SJSA1 (cell line): ENCODE measurements at regions not wholly inside any gene's neighbourhood (a gene's known extent, or its start where the extent isn't known, plus 50 kb on each side); places are given as distances from the start of the nearest gene placed in this dataset.
A peak's percentile ranks its signal among the peaks of the same experiment; 100 is the strongest.

Experiments used
- DNase-seq, 2 experiments: peaks; one replicate each; pipeline ENCODE4 v3.0.0-alpha.2; 2015 to 2020; ENCODE audit warnings: low spot score in 2 of 2, low read depth in 1 of 2
- H3K27ac ChIP-seq: fragments of 250-450 bp; sonication (Bioruptor Pico); 2 replicates; pipeline ENCODE4 v1.5.1; 2020; ENCODE audit warnings: mild to moderate bottlenecking, moderate library complexity
- H3K27me3 ChIP-seq: fragments of 250-450 bp; sonication (Bioruptor Pico); replicated peaks from 2 replicates; pipeline ENCODE4 v1.5.1; 2020; ENCODE audit warnings: mild to moderate bottlenecking, moderate library complexity
- H3K36me3 ChIP-seq: fragments of 250-450 bp; sonication (Bioruptor Pico); 2 replicates; pipeline ENCODE4 v1.5.1; 2020; ENCODE audit warnings: mild to moderate bottlenecking
- H3K4me1 ChIP-seq: fragments of 250-450 bp; sonication (Bioruptor Pico); replicated peaks from 2 replicates; pipeline ENCODE4 v1.6.1; 2021; ENCODE audit warnings: mild to moderate bottlenecking
- H3K4me3 ChIP-seq: fragments of 250-450 bp; sonication (Bioruptor Pico); 2 replicates; pipeline ENCODE4 v1.5.1; 2020; ENCODE audit warnings: mild to moderate bottlenecking
- H3K9me3 ChIP-seq: fragments of 250-450 bp; sonication (Bioruptor Pico); replicated peaks from 2 replicates; pipeline ENCODE4 v1.5.1; 2020; ENCODE audit warnings: mild to moderate bottlenecking

DNA sequence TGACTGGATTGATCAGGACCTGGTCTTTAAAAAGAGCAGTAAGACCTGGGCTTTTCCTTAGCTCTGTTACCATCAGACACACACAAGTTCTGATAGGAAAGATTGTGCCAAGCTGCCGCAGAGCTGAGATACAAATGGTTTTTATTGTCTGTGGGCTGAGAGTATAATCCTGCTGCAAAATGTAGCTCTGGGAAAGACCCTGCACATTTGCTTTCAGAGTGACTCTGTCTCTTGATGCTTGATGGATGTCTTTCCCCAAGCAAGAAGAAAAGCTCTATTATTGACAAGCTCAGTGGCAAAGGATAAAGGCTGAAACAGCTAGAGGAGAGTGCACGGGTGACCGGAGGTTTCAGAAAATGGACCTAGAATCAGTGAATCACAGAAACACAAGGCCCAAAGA is 95.3 kb upstream of the PARD3B start:
- no peak for DNase-seq
- H3K27ac ChIP-seq: no peak overlapping the region
- peaks cover 28% of the 10 kb centered on the region for H3K4me1 ChIP-seq
- no peaks in the 10 kb centered on the region for H3K36me3 ChIP-seq
- H3K27me3 ChIP-seq: no peaks in the 10 kb centered on the region
- H3K9me3 ChIP-seq: no peaks in the 10 kb centered on the region
- no peak overlapping the region for H3K4me3 ChIP-seq

DNA sequence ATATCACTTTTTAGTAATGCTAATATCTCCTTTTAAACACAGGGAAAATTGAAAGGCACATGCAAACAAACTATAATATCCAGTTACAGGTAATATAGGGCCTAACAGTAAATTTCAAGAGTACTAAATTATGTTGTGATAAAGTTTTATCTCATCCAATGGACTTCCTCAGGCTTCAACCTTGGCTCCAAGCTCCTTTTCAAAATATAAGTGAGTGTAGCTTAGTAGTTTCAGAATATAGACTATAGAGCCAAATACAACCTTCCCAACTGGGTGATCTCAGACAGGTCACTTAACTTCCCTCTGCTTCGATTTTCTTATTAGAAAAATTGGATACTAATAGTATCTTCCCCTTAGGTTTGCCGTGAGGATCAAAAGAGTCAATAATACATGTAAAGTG is 93.5 kb upstream of the PARD3B start:
- Histone ChIP-seq H3K36me3 (no peaks in the 10 kb centered on the region), H3K4me3 (no peak overlapping the region), H3K27ac (peak overlapping the region; percentile 90), H3K27me3 (no peaks in the 10 kb centered on the region), H3K4me1 (peaks cover 28% of the 10 kb centered on the region), H3K9me3 (no peaks in the 10 kb centered on the region)
- DNase-seq: no peak

DNA sequence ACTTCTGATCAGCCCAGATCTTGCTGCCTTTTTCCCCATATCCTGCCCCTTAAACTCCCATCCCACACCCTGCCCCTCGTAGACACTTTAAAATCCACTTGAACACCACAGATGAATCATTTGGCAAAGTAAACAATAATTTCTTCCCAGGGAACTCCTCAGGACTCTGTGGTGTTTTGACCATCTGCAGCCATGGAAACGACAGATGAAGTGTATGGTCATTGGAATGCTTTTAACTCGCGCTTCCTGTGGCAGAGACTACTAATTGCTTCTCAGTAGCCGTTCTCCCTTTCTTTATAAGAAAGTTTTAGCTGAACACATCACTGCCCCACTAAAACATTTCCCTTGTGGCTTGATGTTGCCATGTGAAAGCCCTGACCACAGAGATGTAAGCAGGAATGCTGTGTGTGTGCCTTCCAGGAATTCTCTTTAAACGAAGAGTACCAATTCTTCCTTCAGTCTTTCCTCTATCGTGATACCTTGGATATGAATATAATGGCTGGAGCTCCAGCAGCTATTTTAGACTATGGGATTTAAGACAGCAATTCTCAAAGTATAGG is 92.7 kb upstream of the PARD3B start:
- no peak overlapping the region for H3K4me3 ChIP-seq
- H3K4me1 ChIP-seq: peaks cover 28% of the 10 kb centered on the region
- DNase-seq: peak; percentile 95 to 98
- H3K27ac ChIP-seq: peak overlapping the region; percentile 90
- no peaks in the 10 kb centered on the region for H3K9me3 ChIP-seq
- no peaks in the 10 kb centered on the region for H3K36me3 ChIP-seq
- H3K27me3 ChIP-seq: no peaks in the 10 kb centered on the region

DNA sequence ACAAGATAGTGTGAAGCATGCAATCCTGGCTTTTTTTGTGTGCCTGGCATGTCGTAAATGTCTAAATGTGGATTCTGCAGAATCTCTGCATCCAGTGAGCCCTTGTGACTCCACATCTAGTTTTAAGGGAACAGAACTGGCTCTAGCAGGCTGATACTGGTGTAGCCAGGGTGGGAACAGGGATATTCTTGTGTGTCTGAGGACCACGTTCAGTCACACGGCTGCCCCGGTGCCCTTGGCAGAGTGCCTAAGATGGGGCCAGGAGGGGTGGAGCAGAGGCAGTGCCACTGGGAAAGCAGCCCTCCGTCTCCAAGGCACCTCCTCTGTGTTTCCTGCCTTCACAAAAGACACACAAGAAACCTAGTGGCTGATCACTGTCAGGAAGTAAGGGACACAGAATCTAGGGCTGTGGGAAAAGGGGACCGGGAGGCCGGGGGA is 91.5 kb upstream of the PARD3B start:
- Histone ChIP-seq H3K9me3 (no peaks in the 10 kb centered on the region), H3K27me3 (no peaks in the 10 kb centered on the region), H3K27ac (peak overlapping the region; percentile 90), H3K4me1 (peaks cover 28% of the 10 kb centered on the region), H3K4me3 (no peak overlapping the region), H3K36me3 (no peaks in the 10 kb centered on the region)
- DNase-seq: peak; percentile 80

DNA sequence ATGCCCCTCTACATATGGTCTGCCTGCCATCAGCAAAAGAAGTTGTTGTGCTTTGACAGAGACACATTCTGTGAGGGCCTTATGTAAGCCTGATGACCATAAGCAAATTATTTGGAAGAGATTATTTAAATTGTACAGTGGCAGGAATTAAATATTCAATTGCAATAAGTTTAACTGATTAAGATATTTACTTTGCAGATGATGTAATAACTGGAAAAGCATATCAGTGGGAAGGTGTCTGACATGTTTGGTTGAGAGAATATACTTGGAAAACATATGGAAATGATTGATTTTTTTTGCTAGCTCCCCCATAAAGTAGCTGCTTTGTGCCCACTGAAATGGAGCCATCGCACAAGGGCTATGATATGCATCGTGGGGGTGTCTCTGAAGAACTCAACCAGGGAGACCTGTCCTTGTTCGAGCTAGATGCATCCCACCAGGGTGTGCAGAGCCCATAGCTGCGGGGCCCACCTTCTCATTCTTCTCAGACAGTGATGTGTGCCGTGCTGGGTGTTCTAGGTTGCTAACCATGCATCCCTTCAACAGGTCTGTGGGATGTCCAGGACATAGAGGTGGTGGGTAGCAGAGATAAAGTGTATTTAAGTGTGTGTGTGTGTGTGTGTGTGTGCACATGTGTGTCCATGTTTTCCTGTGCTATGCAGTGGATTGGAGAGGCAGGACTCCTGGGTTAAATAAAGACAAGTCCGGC is 90.4 kb upstream of the PARD3B start:
- Histone ChIP-seq H3K4me1 (peaks cover 28% of the 10 kb centered on the region), H3K36me3 (no peaks in the 10 kb centered on the region), H3K9me3 (no peaks in the 10 kb centered on the region), H3K4me3 (no peak overlapping the region), H3K27ac (peak overlapping the region; percentile 90; the same call in 1 of the 2 replicates), H3K27me3 (no peaks in the 10 kb centered on the region)
- DNase-seq: no peak

DNA sequence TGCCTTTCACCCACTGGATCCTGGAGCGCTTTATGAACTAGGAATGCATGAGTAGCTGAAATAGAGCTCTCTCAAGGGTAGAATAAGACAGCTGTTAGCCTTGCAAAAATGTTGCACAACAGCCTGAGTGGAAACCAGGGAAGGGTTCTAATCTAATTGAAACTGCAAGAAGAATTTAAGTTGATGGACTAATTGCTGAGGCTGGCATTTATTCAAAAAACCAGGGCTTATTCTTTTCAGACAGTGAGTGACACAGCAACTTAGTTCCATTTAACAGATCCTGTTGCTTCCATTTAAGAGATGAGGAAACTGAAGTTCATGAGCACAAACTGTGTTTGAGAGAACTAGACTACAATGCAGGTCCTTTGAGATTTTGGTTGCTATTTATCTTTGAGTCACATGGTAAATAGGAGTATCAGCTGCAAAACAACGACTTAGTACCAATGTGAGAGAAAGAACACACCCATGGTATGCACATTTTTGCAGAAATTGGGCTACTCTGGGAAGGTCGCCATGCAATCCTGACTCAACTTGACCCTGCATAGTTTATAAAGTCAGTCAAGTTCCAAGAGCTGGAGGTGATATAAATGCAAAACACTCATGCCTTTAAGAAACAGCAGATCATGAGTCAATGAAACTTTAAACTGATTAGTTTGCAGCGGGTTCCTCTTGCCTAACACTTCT is 76.4 kb upstream of the PARD3B start:
- H3K4me1 ChIP-seq: no peaks in the 10 kb centered on the region
- H3K4me3 ChIP-seq: no peak overlapping the region
- H3K27me3 ChIP-seq: no peaks in the 10 kb centered on the region
- H3K9me3 ChIP-seq: no peaks in the 10 kb centered on the region; the same call in 1 of the 2 replicates
- H3K36me3 ChIP-seq: no peaks in the 10 kb centered on the region
- DNase-seq: no peak
- H3K27ac ChIP-seq: no peak overlapping the region

DNA sequence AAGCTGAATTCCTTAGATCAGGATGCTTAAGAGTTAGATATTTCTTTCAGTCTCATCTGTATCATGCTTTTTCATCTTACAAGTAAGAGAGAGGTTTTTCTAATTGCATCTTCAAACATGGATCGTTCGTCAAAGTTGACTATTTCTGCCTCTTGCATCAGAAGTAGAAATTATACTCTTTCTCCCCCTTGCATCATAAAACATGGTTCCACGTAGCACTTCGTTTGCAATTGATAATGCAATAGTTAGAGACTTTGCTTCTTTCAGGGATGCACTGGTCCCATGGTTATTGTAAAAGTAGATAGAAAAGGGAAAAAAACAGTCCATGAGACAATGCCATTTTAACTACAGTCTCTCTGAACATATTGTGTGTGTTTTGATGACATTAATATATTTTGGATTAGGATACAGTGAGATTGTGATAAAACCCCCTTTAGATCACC is 75.1 kb upstream of the PARD3B start:
- H3K27me3 ChIP-seq: no peaks in the 10 kb centered on the region
- H3K27ac ChIP-seq: no peak overlapping the region
- H3K4me1 ChIP-seq: no peaks in the 10 kb centered on the region
- no peaks in the 10 kb centered on the region for H3K36me3 ChIP-seq
- H3K9me3 ChIP-seq: no peaks in the 10 kb centered on the region; the same call in 1 of the 2 replicates
- no peak for DNase-seq
- no peak overlapping the region for H3K4me3 ChIP-seq

DNA sequence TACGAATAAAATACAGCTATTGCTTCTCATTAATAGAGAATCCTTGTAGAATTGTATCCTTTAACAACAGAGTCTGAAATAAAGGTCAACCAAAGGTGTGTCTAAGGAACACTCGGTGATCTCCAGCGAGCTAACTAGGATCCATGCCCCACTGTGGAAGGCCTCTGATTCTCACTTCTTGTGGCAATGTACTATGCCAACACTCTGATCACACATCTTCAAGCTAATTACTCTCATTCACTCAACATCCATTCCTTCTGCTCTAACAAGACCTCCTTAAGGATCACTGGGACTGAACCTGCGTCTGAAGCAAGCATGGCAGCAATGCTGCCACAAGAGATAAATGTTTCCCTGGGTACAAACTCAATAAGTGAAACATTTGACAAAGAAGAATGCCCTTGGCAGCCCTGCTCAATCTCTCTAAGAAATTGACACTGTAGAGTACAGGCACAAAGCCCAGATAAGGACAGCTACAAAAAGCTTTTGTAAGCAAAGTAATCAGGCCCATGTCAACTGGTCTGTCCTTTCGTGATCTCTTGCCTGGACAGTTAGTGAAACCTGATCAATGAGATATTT is 74.6 kb upstream of the PARD3B start:
- no peaks in the 10 kb centered on the region; the same call in 1 of the 2 replicates for H3K9me3 ChIP-seq
- no peaks in the 10 kb centered on the region for H3K4me1 ChIP-seq
- DNase-seq: no peak
- H3K36me3 ChIP-seq: no peaks in the 10 kb centered on the region
- H3K4me3 ChIP-seq: no peak overlapping the region
- H3K27me3 ChIP-seq: no peaks in the 10 kb centered on the region
- no peak overlapping the region for H3K27ac ChIP-seq

DNA sequence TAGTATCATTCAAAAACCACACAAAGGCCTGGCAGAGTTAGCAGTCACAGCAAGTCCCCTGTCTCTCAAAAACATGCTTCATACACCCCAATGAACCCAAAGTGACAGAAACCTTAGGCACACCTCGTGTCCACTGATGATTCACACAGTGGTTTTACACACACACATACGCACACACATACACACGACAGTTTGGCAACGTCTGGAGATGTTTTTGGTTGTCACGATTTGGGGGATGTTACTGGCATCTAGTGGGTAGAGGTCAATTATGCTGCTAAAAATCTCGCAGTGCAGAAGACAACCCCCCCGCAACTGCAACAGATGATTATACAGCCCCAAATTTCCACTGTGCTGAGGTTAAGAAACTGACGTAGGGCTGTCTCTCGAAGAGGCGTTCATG is 72.9 kb upstream of the PARD3B start:
- no peaks in the 10 kb centered on the region for H3K27me3 ChIP-seq
- no peaks in the 10 kb centered on the region for H3K4me1 ChIP-seq
- H3K9me3 ChIP-seq: no peaks in the 10 kb centered on the region; the same call in 1 of the 2 replicates
- H3K36me3 ChIP-seq: no peaks in the 10 kb centered on the region
- no peak for DNase-seq
- H3K27ac ChIP-seq: no peak overlapping the region
- H3K4me3 ChIP-seq: no peak overlapping the region

DNA sequence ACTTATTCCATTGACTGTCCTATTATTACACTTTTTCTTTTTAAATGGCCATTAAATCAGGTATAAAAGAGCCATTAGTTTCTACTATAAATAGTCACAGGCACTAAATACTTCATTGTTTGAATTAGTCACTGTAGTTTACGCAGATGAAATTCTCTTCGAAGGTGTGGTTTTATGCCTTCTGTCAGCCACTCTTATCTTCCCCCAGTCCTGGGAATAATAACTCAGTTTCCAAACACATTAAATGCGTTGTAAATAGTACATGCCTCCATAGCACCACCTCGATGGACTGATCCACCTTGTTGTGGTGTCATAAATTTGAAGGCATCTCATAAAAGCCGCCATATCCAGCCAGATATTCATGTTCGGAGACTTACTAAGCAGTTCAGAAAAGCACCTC is 72.1 kb upstream of the PARD3B start:
- Histone ChIP-seq H3K4me1 (no peaks in the 10 kb centered on the region), H3K27ac (no peak overlapping the region), H3K27me3 (no peaks in the 10 kb centered on the region), H3K9me3 (no peaks in the 10 kb centered on the region; the same call in 1 of the 2 replicates), H3K36me3 (no peaks in the 10 kb centered on the region), H3K4me3 (no peak overlapping the region)
- DNase-seq: no peak

DNA sequence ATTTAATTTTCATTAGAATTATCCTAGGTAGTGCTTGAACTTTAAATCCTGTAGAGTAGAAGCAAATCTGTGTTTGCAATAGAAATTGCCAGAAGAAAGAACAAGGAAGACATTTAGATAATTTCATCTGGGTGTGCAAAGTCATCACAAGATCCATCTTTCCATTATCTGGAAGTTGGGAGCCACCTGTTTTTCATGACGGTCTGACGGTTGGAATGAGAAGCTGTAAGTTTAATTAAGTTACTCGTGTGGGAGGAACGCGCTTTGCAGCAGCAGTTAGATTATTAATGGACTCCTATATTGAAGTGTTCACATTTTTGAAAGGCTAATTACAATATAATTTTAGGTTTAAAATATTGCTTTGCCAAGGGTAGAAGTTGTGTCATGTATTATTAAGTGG is 69.9 kb upstream of the PARD3B start:
- Histone ChIP-seq H3K27me3 (no peaks in the 10 kb centered on the region), H3K4me1 (peaks cover 16% of the 10 kb centered on the region), H3K4me3 (no peak overlapping the region), H3K36me3 (no peaks in the 10 kb centered on the region), H3K9me3 (no peaks in the 10 kb centered on the region), H3K27ac (no peak overlapping the region)
- DNase-seq: no peak

DNA sequence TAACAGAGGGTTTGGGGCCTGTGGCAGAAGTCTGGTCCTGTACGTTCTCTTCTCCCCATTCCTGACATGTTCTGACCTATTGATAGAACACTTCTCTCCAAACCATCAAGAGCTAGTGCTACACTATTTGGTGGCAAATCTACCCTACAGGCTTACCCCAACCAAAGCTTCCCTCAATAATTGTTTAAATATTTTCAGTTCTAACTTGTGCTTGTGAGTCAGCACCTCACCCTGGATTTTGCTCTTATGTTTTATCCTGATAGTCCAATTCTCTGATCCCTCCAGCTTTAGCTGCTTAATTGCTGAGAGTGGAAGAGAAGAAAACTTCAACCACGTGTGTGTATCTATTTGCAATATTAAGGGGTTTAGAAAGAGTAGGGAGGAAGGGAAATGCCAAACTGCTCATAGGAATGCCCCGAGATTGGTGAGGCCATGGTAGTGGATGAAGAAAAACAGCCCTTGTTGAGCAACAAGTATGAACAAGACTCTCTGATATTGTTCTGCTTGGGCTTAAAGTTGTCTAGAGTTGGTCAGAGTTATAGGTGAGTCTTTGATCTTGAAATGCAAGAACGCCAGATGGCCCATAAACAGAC is 67.8 kb upstream of the PARD3B start:
- Histone ChIP-seq H3K27ac (no peak overlapping the region), H3K4me1 (peaks cover 22% of the 10 kb centered on the region), H3K9me3 (no peaks in the 10 kb centered on the region), H3K36me3 (no peaks in the 10 kb centered on the region), H3K4me3 (no peak overlapping the region), H3K27me3 (no peaks in the 10 kb centered on the region)
- no peak for DNase-seq

DNA sequence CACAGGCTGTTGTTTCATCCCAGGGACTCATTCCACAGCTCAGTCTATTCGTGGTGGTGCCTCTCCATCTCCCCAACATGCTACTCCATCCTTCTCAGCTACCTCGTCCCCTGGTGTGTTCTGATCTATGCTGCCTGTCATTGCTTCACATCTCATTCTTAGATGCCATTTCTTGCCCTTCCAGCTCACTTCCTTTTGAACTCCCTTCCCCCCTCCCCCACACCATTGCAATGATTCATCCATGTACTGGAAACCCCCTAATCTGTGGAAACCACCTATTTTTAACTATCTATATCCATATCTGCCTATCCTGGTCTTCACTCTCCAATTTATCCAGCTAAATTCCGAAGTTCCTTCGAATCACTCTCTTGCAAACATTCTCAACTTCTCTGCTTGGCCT is 65.7 kb upstream of the PARD3B start:
- Histone ChIP-seq H3K27me3 (no peaks in the 10 kb centered on the region), H3K9me3 (no peaks in the 10 kb centered on the region), H3K4me3 (no peak overlapping the region), H3K27ac (peak overlapping the region; percentile 65), H3K4me1 (peaks cover 27% of the 10 kb centered on the region), H3K36me3 (no peaks in the 10 kb centered on the region)
- DNase-seq: peak; percentile 60 to 62
